Ramos (cell line): ENCODE measurements at regions not wholly inside any gene's neighbourhood (a gene's known extent, or its start where the extent isn't known, plus 50 kb on each side); places are given as distances from the start of the nearest gene placed in this dataset.
"Not testable (repeated sequence)": the region's sequence is repeated elsewhere in the genome, so short reads cannot be mapped to it uniquely, and the experiment has no call there.

ENCODE experiments used
- in situ Hi-C: fragments of 300-500 bp; cut with MboI; formaldehyde crosslinking; loops from one replicate; pipeline ENCODE4 v1.14.3; 2022; ENCODE audit warnings: low sequenced_read_pairs; ENCODE audit not compliant: unreplicated experiment

DNA sequence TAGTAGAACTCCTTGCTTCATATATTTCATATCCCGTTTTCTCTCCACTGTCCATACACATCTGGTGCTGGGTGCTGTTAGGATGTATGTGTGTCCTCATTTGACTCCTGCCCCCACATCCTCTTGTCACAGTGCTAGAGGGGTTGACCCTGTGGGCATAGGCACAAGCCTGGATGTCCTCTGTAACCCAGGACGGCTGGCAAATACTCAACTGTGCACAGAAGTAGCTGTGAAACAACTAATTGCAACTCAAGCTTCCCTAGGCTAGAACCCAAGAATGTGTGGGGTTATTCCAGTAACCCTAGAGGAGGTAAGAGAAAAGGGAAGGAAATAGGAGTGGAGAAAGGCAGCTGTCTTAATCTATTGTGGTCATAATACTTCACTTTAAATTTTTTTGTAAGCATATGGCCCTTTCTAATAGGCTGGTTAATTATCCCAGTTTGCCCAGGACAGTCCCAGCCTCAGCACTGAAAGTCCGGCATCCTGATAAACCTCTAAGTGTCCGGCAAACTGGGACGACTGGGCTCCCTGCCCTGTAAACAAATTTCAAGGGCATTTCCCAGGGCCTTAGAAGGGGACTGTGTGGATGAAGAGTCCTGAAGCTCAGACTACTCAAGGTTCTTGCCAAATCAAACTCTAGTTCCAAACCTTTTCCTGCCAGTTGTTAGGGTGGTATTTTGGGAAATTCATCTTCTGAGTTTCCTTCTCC lies 283.2 kb upstream of the CELF2 start:
- in situ Hi-C loops, result no loop called here

DNA sequence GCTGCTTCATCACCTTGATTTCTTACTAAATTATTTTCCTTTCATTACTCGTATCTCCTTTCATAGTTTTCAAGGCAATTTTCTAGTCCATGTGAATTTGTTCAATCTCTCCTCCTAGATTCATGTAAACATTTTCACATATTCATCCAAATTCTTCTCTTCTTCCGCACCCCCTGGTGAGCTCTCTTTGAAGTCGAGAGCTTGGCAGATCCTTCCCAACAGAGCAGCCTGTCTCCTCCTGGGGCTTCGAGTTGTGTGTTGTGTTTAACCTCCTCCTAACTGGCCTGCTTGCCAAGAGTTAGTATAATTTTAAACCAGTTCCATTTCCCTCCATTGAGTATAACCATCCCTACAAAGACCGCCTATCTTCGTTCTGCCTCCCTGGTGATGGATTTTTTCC lies 272.4 kb upstream of the CELF2 start:
- in situ Hi-C loops, result no loop called here

DNA sequence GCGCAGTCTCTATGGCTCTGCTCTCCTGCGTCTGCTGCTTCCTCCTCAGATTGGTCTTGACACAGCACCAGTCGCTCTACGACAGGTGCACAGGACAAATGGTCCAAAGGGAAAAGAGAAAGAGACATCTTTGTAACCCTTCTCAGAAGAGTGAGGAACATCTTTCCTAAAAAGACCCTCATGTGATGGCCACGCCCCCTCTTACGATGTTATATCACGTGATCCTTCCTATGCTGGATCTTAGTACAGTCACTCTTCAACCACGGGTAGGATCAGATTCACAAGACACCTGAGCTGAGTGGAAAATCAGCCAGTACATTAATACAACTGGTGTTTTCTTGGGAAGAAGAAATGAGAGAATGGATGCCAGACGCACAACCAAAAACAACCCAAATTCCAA lies 262.2 kb upstream of the CELF2 start:
- in situ Hi-C loops, result no loop called here

- in situ Hi-C loops, result no loop called here
Observed at GRCh38 chr10:10758306-10758705, 259.4 kb upstream of the CELF2 start.

GRCh38 chr10:10759806-10760205 lies 257.9 kb upstream of the CELF2 start:
- in situ Hi-C loops, result not testable (repeated sequence)

DNA sequence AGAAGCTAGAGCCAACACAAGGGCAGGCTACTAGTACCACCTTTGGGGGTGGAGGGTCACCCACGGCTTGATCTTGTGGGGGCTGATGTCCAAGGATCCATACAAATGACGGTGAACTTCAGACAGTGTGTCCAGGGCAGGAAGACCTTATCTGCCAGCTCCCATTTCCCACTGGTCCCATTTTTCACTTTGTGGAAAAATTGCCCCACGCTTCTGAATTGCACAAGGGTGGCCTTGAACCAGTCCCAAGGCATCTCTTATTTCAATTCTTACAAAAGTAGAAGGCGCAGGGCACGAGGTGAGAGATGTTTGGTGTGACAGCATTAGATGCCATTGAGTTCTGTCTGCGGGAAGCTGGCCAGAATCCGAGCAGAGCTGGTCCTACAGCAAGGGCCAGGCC lies 252.7 kb upstream of the CELF2 start:
- in situ Hi-C loops, result no loop called here

DNA sequence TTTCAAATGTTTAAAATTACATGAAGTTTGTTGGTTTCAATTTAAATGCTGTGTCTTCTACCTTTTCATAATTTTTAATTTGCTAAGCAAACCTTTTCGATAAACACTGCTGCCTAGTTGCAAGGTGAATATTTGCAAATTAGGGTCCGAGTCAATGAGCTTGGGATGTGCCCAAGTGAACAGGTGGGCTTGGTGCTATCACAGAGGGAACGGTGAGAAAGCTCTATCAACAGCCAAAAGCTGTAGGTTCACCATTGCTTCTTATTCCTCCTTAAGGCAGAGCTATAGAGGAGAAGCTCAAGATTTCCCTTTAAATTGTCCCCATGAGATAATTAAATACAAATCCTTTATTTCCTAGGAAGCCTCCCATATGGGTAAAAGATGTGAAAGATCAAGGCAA lies 245.3 kb upstream of the CELF2 start:
- in situ Hi-C loops, result no loop called here

GRCh38 chr10:10772874-10773508 lies 244.7 kb upstream of the CELF2 start:
- in situ Hi-C loops, result no loop called here

GRCh38 chr10:10774416-10774815 lies 243.3 kb upstream of the CELF2 start:
- in situ Hi-C loops, result no loop called here

- in situ Hi-C loops, result no loop called here
Observed at GRCh38 chr10:10776363-10776762, 241.3 kb upstream of the CELF2 start.

GRCh38 chr10:10777279-10777678 lies 240.4 kb upstream of the CELF2 start:
- in situ Hi-C loops, result no loop called here

DNA sequence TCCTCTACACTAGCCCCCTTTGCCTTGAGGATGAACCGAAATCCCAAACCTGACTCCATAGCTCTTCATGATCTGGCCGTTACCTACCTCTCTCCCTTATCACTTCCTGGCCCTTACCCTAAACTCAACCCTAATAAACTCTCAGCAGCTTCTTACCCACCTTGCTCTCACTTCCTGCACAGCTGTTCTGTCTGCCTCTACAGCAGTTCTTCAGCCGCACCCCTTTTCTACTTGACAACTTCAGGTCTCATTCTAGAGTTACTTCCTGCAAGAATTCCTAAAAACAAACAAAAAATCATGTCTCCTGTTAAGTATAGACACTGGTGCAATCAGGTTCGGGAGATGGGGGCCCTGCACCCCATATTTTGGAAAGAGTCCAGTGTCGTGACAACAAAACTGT lies 239.9 kb upstream of the CELF2 start:
- in situ Hi-C loops, result no loop called here

DNA sequence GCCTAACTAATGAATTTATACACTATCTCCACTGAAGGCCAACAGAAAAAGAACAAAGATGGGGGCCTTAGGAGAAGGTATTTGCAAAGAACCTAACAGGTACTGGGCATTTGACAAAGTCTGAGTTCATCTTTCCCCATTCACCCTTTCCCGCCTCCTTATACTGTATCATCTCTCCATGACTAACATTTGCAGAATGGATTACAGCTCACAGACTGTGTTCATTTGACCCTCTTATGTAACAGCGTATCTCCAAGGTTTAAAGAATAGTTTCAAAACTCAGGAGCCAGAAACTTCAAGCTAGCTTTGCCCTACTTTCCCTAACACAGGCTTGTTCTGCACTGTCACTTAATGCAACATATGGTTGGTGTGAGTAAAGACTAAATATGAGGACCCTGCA lies 238.7 kb upstream of the CELF2 start:
- in situ Hi-C loops, result no loop called here

DNA sequence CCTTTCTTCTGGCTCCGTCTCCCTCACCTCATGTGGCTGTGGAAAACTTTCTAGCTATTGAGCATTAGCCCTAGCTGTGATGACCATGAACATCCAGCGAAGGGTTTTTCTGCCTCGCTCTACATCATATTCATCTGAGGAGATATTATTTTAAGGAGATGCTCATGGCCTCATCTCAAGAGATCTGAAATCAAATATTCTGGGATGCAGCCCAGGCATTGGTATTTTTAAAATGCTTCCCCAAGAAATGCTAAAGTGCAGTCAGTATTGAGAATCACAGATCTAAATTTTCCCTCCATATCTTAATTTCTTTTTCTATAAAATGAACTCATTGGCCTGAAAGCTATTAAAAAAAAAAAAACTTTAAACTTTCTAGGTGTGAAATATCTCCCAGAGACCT lies 238.2 kb upstream of the CELF2 start:
- in situ Hi-C loops, result no loop called here

DNA sequence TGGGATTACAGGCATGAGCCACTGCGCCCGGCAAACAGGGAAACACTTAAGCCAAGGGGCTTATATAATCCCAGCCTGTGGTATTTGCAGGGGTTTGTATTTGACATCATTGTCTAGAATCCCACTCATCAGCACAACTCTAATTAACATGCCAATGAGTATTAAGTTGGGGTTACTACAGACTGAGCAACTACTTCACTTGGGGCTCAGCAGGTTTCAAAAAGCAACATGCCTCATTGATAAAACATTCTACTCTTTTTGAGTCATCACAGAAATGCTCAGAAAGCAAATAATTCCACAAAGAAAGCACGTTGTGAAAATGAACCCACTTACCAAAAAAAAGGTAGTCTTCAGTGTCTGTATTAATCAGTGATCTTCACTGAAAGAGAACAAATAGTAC lies 236.9 kb upstream of the CELF2 start:
- in situ Hi-C loops, result no loop called here

GRCh38 chr10:10782603-10783002 lies 235.1 kb upstream of the CELF2 start:
- in situ Hi-C loops, result no loop called here

GRCh38 chr10:10785627-10786026 lies 232.0 kb upstream of the CELF2 start:
- in situ Hi-C loops, result no loop called here

GRCh38 chr10:10786109-10787090 lies 231.3 kb upstream of the CELF2 start:
- in situ Hi-C loops, result no loop called here

DNA sequence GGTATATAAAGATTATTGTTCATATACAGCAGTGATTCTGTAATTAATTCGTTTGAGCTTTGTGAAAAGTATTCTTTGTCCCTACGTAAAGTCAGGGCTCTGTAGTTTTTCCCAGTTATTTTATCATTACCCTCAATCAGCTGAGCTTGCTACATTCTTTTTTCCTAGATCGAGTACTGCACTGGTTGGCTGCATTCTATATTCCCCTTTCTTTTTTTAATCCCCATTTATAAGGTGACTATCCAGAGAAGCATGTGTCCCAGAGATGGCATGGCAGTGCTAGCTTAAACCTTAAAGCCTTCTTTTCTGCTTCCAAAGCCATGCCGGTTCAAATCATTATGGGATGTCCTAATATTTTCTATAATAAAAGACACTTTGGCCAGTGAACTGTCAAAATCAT lies 230.1 kb upstream of the CELF2 start:
- in situ Hi-C loops, result no loop called here

DNA sequence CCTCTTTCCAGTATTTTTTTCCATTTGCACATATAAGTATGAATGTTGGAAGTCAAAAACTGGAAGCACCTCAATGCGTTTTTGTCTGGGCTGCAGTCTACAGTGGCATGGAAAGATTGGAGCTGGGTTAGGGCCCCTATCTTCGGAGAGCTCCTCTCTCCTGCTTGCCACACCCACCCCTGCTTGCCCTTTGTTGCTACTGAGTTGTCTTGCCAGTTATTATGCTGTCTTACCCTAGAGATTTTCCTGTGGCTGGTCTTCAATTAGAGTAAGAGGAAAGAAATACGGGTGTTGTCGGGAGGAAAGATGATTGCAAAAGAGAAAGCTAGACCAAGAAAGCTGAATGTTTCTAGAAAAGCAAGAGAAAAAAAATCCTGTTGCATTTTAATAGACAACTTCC lies 228.9 kb upstream of the CELF2 start:
- in situ Hi-C loops, result no loop called here

DNA sequence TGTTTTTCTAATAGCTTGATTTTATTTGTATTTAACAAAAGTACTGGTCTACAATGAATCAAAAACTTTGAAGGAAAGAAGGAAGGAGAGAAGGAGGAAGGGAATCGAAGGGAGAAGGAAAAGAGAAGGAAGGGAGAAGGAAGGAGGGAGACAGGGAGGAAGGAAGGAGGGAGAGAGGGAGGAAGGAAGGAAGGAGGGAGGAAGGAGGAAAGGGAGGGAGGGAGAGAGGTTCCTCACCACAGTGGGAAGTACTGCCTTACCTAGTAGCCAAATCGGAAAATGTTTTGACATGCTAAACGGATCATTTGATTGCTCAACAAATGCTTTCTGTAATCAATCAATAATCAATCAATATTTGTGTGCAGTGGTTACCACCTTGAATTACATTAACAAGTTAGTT lies 225.8 kb upstream of the CELF2 start:
- in situ Hi-C loops, result no loop called here
